IMR-90 (cell line): ENCODE measurements at regions not wholly inside any gene's neighbourhood (a gene's known extent, or its start where the extent isn't known, plus 50 kb on each side); places are given as distances from the start of the nearest gene placed in this dataset.

Experiments used
- ATAC-seq: fragments of 200-7000 bp; cut with Tn5 transposase; 2 replicates; pipeline ENCODE4 v1.9.1; 2020; ENCODE audit warnings: low read depth, mild to moderate bottlenecking, moderate library complexity
- BruUV-seq: library from RNA; stranded (reverse); fragments of 400-500 nt; replicated peaks from 2 replicates; lab custom pipeline; 2021; lab: Mats Ljungman, UMichigan
- CTCF ChIA-PET: fragments of 300-600 bp; formaldehyde crosslinking; extraction: SDS; loops from one replicate; lab custom pipeline; 2021; ENCODE audit warnings: antibody characterized with exemption; lab: Yijun Ruan, JAX
- POLR2A ChIA-PET: fragments of 300-600 bp; sonication (Branson Sonifier 250); formaldehyde crosslinking; loops from one replicate; lab custom pipeline; 2022; ENCODE audit warnings: antibody characterized with exemption; ENCODE audit not compliant: unreplicated experiment; lab: Charles Lee
- DNase-seq: peaks from one replicate; pipeline ENCODE4 v3.0.0; 2013
- H2AFZ ChIP-seq: replicated peaks from 2 replicates; pipeline ENCODE3; 2013; ENCODE audit warnings: low read length, mild to moderate bottlenecking; ENCODE audit not compliant: poor library complexity
- H2AK5ac ChIP-seq: 2 replicates; pipeline ENCODE4 v1.6.1; 2013; ENCODE audit warnings: low read depth, low read length, inconsistent platforms
- H2AK9ac ChIP-seq: replicated peaks from 2 replicates; pipeline ENCODE3; 2013; ENCODE audit warnings: mild to moderate bottlenecking, low read depth, low read length, moderate library complexity; ENCODE audit not compliant: poor library complexity
- H2BK120ac ChIP-seq: 2 replicates; pipeline ENCODE4 v1.6.1; 2013; ENCODE audit warnings: low read depth, low read length, inconsistent platforms
- H2BK15ac ChIP-seq: 3 replicates; pipeline ENCODE4 v1.6.1; 2013; ENCODE audit warnings: low read depth, low read length, inconsistent platforms
- H2BK20ac ChIP-seq: 2 replicates; pipeline ENCODE4 v1.6.1; 2013; ENCODE audit warnings: low read depth, mild to moderate bottlenecking, inconsistent platforms, low read length, moderate library complexity
- H2BK5ac ChIP-seq: 2 replicates; pipeline ENCODE4 v1.6.1; 2013; ENCODE audit warnings: mild to moderate bottlenecking, low read depth, low read length, inconsistent platforms; ENCODE audit not compliant: poor library complexity, severe bottlenecking
- H3K14ac ChIP-seq: replicated peaks from 2 replicates; pipeline ENCODE4 v1.6.1; 2013; ENCODE audit warnings: low read depth, low read length, inconsistent platforms
- H3K18ac ChIP-seq: 2 replicates; pipeline ENCODE4 v1.6.1; 2013; ENCODE audit warnings: low read depth, low read length, control low read depth
- H3K23ac ChIP-seq: 2 replicates; pipeline ENCODE4 v1.6.1; 2013; ENCODE audit warnings: low read depth, low read length, inconsistent platforms
- H3K27ac ChIP-seq: 2 replicates; pipeline ENCODE4 v1.5.1; 2013; ENCODE audit warnings: mild to moderate bottlenecking, control low read depth, low read length; ENCODE audit not compliant: insufficient read depth
- H3K27me3 ChIP-seq: 2 replicates; pipeline ENCODE4 v1.6.1; 2013; ENCODE audit warnings: low read length; ENCODE audit not compliant: control insufficient read depth, insufficient read depth
- H3K36me3 ChIP-seq: 2 replicates; pipeline ENCODE4 v1.6.1; 2013; ENCODE audit warnings: low read length, mixed read lengths; ENCODE audit not compliant: control insufficient read depth, insufficient read depth
- H3K4ac ChIP-seq: 2 replicates; pipeline ENCODE4 v1.6.1; 2013; ENCODE audit warnings: low read depth, low read length, inconsistent platforms
- H3K4me1 ChIP-seq: 2 replicates; pipeline ENCODE4 v1.6.1; 2013; ENCODE audit warnings: low read length, mixed read lengths; ENCODE audit not compliant: control insufficient read depth, insufficient read depth
- H3K4me2 ChIP-seq: 2 replicates; pipeline ENCODE4 v1.6.1; 2013; ENCODE audit warnings: low read depth, mild to moderate bottlenecking, control low read depth, low read length, moderate library complexity
- H3K4me3 ChIP-seq: 2 replicates; pipeline ENCODE4 v1.5.1; 2013; ENCODE audit warnings: low read depth, mild to moderate bottlenecking, control low read depth, low read length, moderate library complexity; ENCODE audit not compliant: insufficient read depth
- H3K56ac ChIP-seq: 2 replicates; pipeline ENCODE4 v1.6.1; 2013; ENCODE audit warnings: low read length, inconsistent platforms; ENCODE audit not compliant: insufficient read depth; ENCODE audit errors: extremely low read depth
- H3K79me1 ChIP-seq, 2 experiments: 2 replicates each; pipeline ENCODE4 v1.6.1; 2013; ENCODE audit warnings: low read length in 2 of 2, inconsistent platforms in 1 of 2, low read depth in 1 of 2
- H3K9ac ChIP-seq: 2 replicates; pipeline ENCODE4 v1.6.1; 2013; ENCODE audit warnings: low read depth, low read length, control low read depth
- H3K9me1 ChIP-seq: 2 replicates; pipeline ENCODE4 v1.6.1; 2013; ENCODE audit warnings: low read length, inconsistent platforms; ENCODE audit not compliant: insufficient read depth
- H3K9me3 ChIP-seq: 2 replicates; pipeline ENCODE4 v1.6.1; 2013; ENCODE audit warnings: low read length; ENCODE audit not compliant: control insufficient read depth, insufficient read depth
- H4K20me1 ChIP-seq: 2 replicates; pipeline ENCODE4 v1.6.1; 2013; ENCODE audit warnings: low read length, inconsistent platforms; ENCODE audit not compliant: insufficient read depth
- H4K5ac ChIP-seq: 2 replicates; pipeline ENCODE4 v1.6.1; 2013; ENCODE audit warnings: mild to moderate bottlenecking, low read depth, low read length, control low read depth
- H4K8ac ChIP-seq, 2 experiments: 2 replicates each; pipeline ENCODE4 v1.6.1; 2013; ENCODE audit warnings: low read depth in 2 of 2, low read length in 2 of 2, control low read depth in 1 of 2, inconsistent platforms in 1 of 2
- H4K91ac ChIP-seq: 2 replicates; pipeline ENCODE4 v1.6.1; 2013; ENCODE audit warnings: low read depth, low read length, inconsistent platforms; ENCODE audit not compliant: insufficient read depth
- BHLHE40 ChIP-seq: fragments of 150-350 bp; IDR thresholded peaks from 2 replicates; pipeline ENCODE4 v1.6.1; 2016; ENCODE audit warnings: mild to moderate bottlenecking, low read depth, low read length
- CHD1 ChIP-seq: IDR thresholded peaks from 2 replicates; pipeline ENCODE4 v1.6.1; 2012; ENCODE audit warnings: low read depth, low read length, improper control_type of control experiment
- CTCF ChIP-seq: conservative IDR thresholded peaks from 2 replicates; pipeline ENCODE4 v1.5.1; 2012; ENCODE audit warnings: mild to moderate bottlenecking, low read depth, low read length, improper control_type of control experiment
- ELK1 ChIP-seq: fragments of 150-350 bp; IDR thresholded peaks from 2 replicates; pipeline ENCODE4 v1.6.1; 2016; ENCODE audit warnings: low read depth, mild to moderate bottlenecking, low read length, moderate library complexity, borderline replicate concordance
- FOS ChIP-seq: fragments of 150-350 bp; IDR thresholded peaks from 2 replicates; pipeline ENCODE4 v1.6.1; 2016; ENCODE audit warnings: low read depth, low read length
- MAFK ChIP-seq: IDR thresholded peaks from 2 replicates; pipeline ENCODE4 v1.6.1; 2012; ENCODE audit warnings: low read depth, low read length, improper control_type of control experiment
- MAZ ChIP-seq: IDR thresholded peaks from 2 replicates; pipeline ENCODE4 v1.6.1; 2012; ENCODE audit warnings: low read depth, mild to moderate bottlenecking, low read length, improper control_type of control experiment, moderate library complexity, borderline replicate concordance
- MXI1 ChIP-seq: IDR thresholded peaks from 2 replicates; pipeline ENCODE4 v1.6.1; 2012; ENCODE audit warnings: low read depth, mild to moderate bottlenecking, low read length, moderate library complexity, borderline replicate concordance
- NFE2L2 ChIP-seq: fragments of 150-350 bp; IDR thresholded peaks from 2 replicates; pipeline ENCODE4 v1.6.1; 2016; ENCODE audit warnings: low read depth, mild to moderate bottlenecking, low read length
- POLR2A ChIP-seq: IDR thresholded peaks from 2 replicates; pipeline ENCODE4 v1.6.1; 2012; ENCODE audit warnings: mild to moderate bottlenecking, low read depth, low read length
- RAD21 ChIP-seq: IDR thresholded peaks from 2 replicates; pipeline ENCODE4 v1.6.1; 2012; ENCODE audit warnings: low read length, improper control_type of control experiment
- RCOR1 ChIP-seq: IDR thresholded peaks from 2 replicates; pipeline ENCODE4 v1.6.1; 2012; ENCODE audit warnings: mild to moderate bottlenecking, low read length, improper control_type of control experiment; ENCODE audit not compliant: insufficient replicate concordance
- RFX5 ChIP-seq: IDR thresholded peaks from 2 replicates; pipeline ENCODE4 v1.8.0; 2012; ENCODE audit warnings: low read depth, mild to moderate bottlenecking, low read length, moderate library complexity
- SMC3 ChIP-seq: fragments of 150-350 bp; IDR thresholded peaks from 2 replicates; pipeline ENCODE4 v1.6.1; 2016; ENCODE audit warnings: low read depth, mild to moderate bottlenecking, antibody characterized with exemption, low read length, moderate library complexity
- WGBS, 2 experiments: methylation state at CpG; one replicate each; pipeline versions ENCODE4 v1.1.5 to v1.1.7; 2013; ENCODE audit warnings: missing lambda C conversion rate in 2 of 2; ENCODE audit not compliant: insufficient read length in 1 of 2; ENCODE audit errors: extremely low coverage in 2 of 2; 5-methylcytosine and 5-hydroxymethylcytosine counted together
- dilution Hi-C: fragments of 300-500 bp; cut with HindIII; formaldehyde crosslinking; loops from one replicate; pipeline ENCODE4 v1.14.3; 2018; ENCODE audit warnings: low sequenced_read_pairs; ENCODE audit not compliant: unreplicated experiment
- in situ Hi-C: fragments of 300-500 bp; cut with MboI; formaldehyde crosslinking; loops from 3 replicates; pipeline ENCODE4 v1.14.3; 2019; ENCODE audit warnings: low sequenced_read_pairs, inconsistent platforms, mixed read lengths
- intact Hi-C: fragments of 100-400 bp; cut with micrococcal nuclease; formaldehyde crosslinking; loops from 2 replicates; pipeline ENCODE4 v1.10.0; 2022

- no peak overlapping the region for H3K23ac ChIP-seq
- dilution Hi-C loops (no loop called here), in situ Hi-C loops (no loop called here), intact Hi-C loops (no loop called here)
- H3K27ac ChIP-seq, result no peak overlapping the region
- DNase-seq (no peak), ATAC-seq (no peak)
- no peak overlapping the region for H4K91ac ChIP-seq
- H3K36me3 ChIP-seq, result no peaks in the 10 kb centered on the region
- H3K14ac ChIP-seq, result no peak overlapping the region
- H2BK20ac ChIP-seq, result no peak overlapping the region
- no peak overlapping the region for H2AK9ac ChIP-seq
- no peak overlapping the region for H3K4me3 ChIP-seq
- no peaks in the 10 kb centered on the region for H3K27me3 ChIP-seq
- no peaks in the 10 kb centered on the region; the same call in 1 of the 2 replicates for H3K4me1 ChIP-seq
- H3K79me1 ChIP-seq, result no peaks in the 10 kb centered on the region
- BruUV-seq, result no TSS peak
- no peak overlapping the region for H3K4me2 ChIP-seq
- H3K4ac ChIP-seq, result no peak overlapping the region
- H2BK120ac ChIP-seq, result no peak overlapping the region
- no peak overlapping the region for H3K56ac ChIP-seq
- H2BK5ac ChIP-seq, result no peak overlapping the region
- POLR2A ChIA-PET, result no interaction called here
- H3K18ac ChIP-seq, result no peak overlapping the region
- H4K20me1 ChIP-seq, result no peaks in the 10 kb centered on the region
- TF ChIP-seq RFX5 (no peak), RAD21 (no peak), MXI1 (no peak), CTCF (no peak), SMC3 (no peak), MAFK (no peak), NFE2L2 (no peak), BHLHE40 (no peak), RCOR1 (no peak), FOS (no peak), POLR2A (no peak), CHD1 (no peak), MAZ (no peak), ELK1 (no peak)
- H3K9me3 ChIP-seq, result no peaks in the 10 kb centered on the region
- H4K5ac ChIP-seq, result no peak overlapping the region
- no peak overlapping the region for H2BK15ac ChIP-seq
- H4K8ac ChIP-seq, result no peak overlapping the region
- CTCF ChIA-PET, result no interaction called here
- no peaks in the 10 kb centered on the region for H3K9me1 ChIP-seq
- WGBS, 2 experiments, result no CpG with 5 or more reads among the region's 3 CpGs
- no peak overlapping the region for H2AFZ ChIP-seq
- no peak overlapping the region for H2AK5ac ChIP-seq
- H3K9ac ChIP-seq, result no peak overlapping the region
Observed at GRCh38 chr1:56129837-56130236, 449.5 kb downstream of the PLPP3 start.
